ENCODE measurements at regions not wholly inside any gene's neighbourhood (a gene's known extent, or its start where the extent isn't known, plus 50 kb on each side); places are given as distances from the start of the nearest gene placed in this dataset.

DNA sequence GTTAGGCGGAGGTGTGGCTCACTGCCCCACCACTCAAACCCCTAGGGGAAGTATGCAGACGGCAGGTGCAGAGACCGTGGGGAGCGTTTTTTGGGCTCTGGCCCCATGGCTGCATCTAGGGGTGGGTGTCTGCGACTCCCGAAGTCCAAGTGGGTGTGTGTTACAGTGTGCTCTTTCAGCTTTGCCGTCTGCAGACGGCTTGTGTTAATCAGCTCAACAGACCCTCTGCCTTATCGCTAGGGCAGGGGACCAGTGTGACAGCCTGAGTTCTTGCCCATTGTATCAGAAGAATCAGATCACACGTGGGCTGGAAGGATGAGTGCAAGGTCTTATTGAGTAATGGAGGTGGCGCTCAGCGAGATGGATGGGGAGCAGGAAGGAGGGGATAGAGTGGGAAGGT lies 162.8 kb downstream of the ENC1 start:
- TF ChIP-seq, protein P1, sequence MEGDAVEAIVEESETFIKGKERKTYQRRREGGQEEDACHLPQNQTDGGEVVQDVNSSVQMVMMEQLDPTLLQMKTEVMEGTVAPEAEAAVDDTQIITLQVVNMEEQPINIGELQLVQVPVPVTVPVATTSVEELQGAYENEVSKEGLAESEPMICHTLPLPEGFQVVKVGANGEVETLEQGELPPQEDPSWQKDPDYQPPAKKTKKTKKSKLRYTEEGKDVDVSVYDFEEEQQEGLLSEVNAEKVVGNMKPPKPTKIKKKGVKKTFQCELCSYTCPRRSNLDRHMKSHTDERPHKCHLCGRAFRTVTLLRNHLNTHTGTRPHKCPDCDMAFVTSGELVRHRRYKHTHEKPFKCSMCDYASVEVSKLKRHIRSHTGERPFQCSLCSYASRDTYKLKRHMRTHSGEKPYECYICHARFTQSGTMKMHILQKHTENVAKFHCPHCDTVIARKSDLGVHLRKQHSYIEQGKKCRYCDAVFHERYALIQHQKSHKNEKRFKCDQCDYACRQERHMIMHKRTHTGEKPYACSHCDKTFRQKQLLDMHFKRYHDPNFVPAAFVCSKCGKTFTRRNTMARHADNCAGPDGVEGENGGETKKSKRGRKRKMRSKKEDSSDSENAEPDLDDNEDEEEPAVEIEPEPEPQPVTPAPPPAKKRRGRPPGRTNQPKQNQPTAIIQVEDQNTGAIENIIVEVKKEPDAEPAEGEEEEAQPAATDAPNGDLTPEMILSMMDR (IDR thresholded peaks at IDR 0.05 in 2 of 3, conservative IDR thresholded peaks at IDR 0.05 in 1 of 3; ENCODE audit: borderline replicate concordance in 1 of 3, insufficient read depth in 1 of 3, low read depth in 2 of 3, low read length in 2 of 3) = no peak
- TF ChIP-seq, protein P2, sequence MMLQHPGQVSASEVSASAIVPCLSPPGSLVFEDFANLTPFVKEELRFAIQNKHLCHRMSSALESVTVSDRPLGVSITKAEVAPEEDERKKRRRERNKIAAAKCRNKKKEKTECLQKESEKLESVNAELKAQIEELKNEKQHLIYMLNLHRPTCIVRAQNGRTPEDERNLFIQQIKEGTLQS (IDR thresholded peaks at IDR 0.05) = no peak
- TF ChIP-seq POLR2AphosphoS5 (IDR thresholded peaks at IDR 0.05; ENCODE audit: low read depth, low read length) = no peak
